IMR-90 (cell line): ENCODE measurements at regions not wholly inside any gene's neighbourhood (a gene's known extent, or its start where the extent isn't known, plus 50 kb on each side); places are given as distances from the start of the nearest gene placed in this dataset.

Experiments used
- ATAC-seq: fragments of 200-7000 bp; cut with Tn5 transposase; 2 replicates; pipeline ENCODE4 v1.9.1; 2020; ENCODE audit warnings: low read depth, mild to moderate bottlenecking, moderate library complexity
- BruUV-seq: library from RNA; stranded (reverse); fragments of 400-500 nt; replicated peaks from 2 replicates; lab custom pipeline; 2021; lab: Mats Ljungman, UMichigan
- CTCF ChIA-PET: fragments of 300-600 bp; formaldehyde crosslinking; extraction: SDS; loops from one replicate; lab custom pipeline; 2021; ENCODE audit warnings: antibody characterized with exemption; lab: Yijun Ruan, JAX
- POLR2A ChIA-PET: fragments of 300-600 bp; sonication (Branson Sonifier 250); formaldehyde crosslinking; loops from one replicate; lab custom pipeline; 2022; ENCODE audit warnings: antibody characterized with exemption; ENCODE audit not compliant: unreplicated experiment; lab: Charles Lee
- DNase-seq: peaks from one replicate; pipeline ENCODE4 v3.0.0; 2013
- H2AFZ ChIP-seq: replicated peaks from 2 replicates; pipeline ENCODE3; 2013; ENCODE audit warnings: low read length, mild to moderate bottlenecking; ENCODE audit not compliant: poor library complexity
- H2AK5ac ChIP-seq: 2 replicates; pipeline ENCODE4 v1.6.1; 2013; ENCODE audit warnings: low read depth, low read length, inconsistent platforms
- H2AK9ac ChIP-seq: replicated peaks from 2 replicates; pipeline ENCODE3; 2013; ENCODE audit warnings: mild to moderate bottlenecking, low read depth, low read length, moderate library complexity; ENCODE audit not compliant: poor library complexity
- H2BK120ac ChIP-seq: 2 replicates; pipeline ENCODE4 v1.6.1; 2013; ENCODE audit warnings: low read depth, low read length, inconsistent platforms
- H2BK15ac ChIP-seq: 3 replicates; pipeline ENCODE4 v1.6.1; 2013; ENCODE audit warnings: low read depth, low read length, inconsistent platforms
- H2BK20ac ChIP-seq: 2 replicates; pipeline ENCODE4 v1.6.1; 2013; ENCODE audit warnings: low read depth, mild to moderate bottlenecking, inconsistent platforms, low read length, moderate library complexity
- H2BK5ac ChIP-seq: 2 replicates; pipeline ENCODE4 v1.6.1; 2013; ENCODE audit warnings: mild to moderate bottlenecking, low read depth, low read length, inconsistent platforms; ENCODE audit not compliant: poor library complexity, severe bottlenecking
- H3K14ac ChIP-seq: replicated peaks from 2 replicates; pipeline ENCODE4 v1.6.1; 2013; ENCODE audit warnings: low read depth, low read length, inconsistent platforms
- H3K18ac ChIP-seq: 2 replicates; pipeline ENCODE4 v1.6.1; 2013; ENCODE audit warnings: low read depth, low read length, control low read depth
- H3K23ac ChIP-seq: 2 replicates; pipeline ENCODE4 v1.6.1; 2013; ENCODE audit warnings: low read depth, low read length, inconsistent platforms
- H3K27ac ChIP-seq: 2 replicates; pipeline ENCODE4 v1.5.1; 2013; ENCODE audit warnings: mild to moderate bottlenecking, control low read depth, low read length; ENCODE audit not compliant: insufficient read depth
- H3K27me3 ChIP-seq: 2 replicates; pipeline ENCODE4 v1.6.1; 2013; ENCODE audit warnings: low read length; ENCODE audit not compliant: control insufficient read depth, insufficient read depth
- H3K36me3 ChIP-seq: 2 replicates; pipeline ENCODE4 v1.6.1; 2013; ENCODE audit warnings: low read length, mixed read lengths; ENCODE audit not compliant: control insufficient read depth, insufficient read depth
- H3K4ac ChIP-seq: 2 replicates; pipeline ENCODE4 v1.6.1; 2013; ENCODE audit warnings: low read depth, low read length, inconsistent platforms
- H3K4me1 ChIP-seq: 2 replicates; pipeline ENCODE4 v1.6.1; 2013; ENCODE audit warnings: low read length, mixed read lengths; ENCODE audit not compliant: control insufficient read depth, insufficient read depth
- H3K4me2 ChIP-seq: 2 replicates; pipeline ENCODE4 v1.6.1; 2013; ENCODE audit warnings: low read depth, mild to moderate bottlenecking, control low read depth, low read length, moderate library complexity
- H3K4me3 ChIP-seq: 2 replicates; pipeline ENCODE4 v1.5.1; 2013; ENCODE audit warnings: low read depth, mild to moderate bottlenecking, control low read depth, low read length, moderate library complexity; ENCODE audit not compliant: insufficient read depth
- H3K56ac ChIP-seq: 2 replicates; pipeline ENCODE4 v1.6.1; 2013; ENCODE audit warnings: low read length, inconsistent platforms; ENCODE audit not compliant: insufficient read depth; ENCODE audit errors: extremely low read depth
- H3K79me1 ChIP-seq, 2 experiments: 2 replicates each; pipeline ENCODE4 v1.6.1; 2013; ENCODE audit warnings: low read length in 2 of 2, inconsistent platforms in 1 of 2, low read depth in 1 of 2
- H3K9ac ChIP-seq: 2 replicates; pipeline ENCODE4 v1.6.1; 2013; ENCODE audit warnings: low read depth, low read length, control low read depth
- H3K9me1 ChIP-seq: 2 replicates; pipeline ENCODE4 v1.6.1; 2013; ENCODE audit warnings: low read length, inconsistent platforms; ENCODE audit not compliant: insufficient read depth
- H3K9me3 ChIP-seq: 2 replicates; pipeline ENCODE4 v1.6.1; 2013; ENCODE audit warnings: low read length; ENCODE audit not compliant: control insufficient read depth, insufficient read depth
- H4K20me1 ChIP-seq: 2 replicates; pipeline ENCODE4 v1.6.1; 2013; ENCODE audit warnings: low read length, inconsistent platforms; ENCODE audit not compliant: insufficient read depth
- H4K5ac ChIP-seq: 2 replicates; pipeline ENCODE4 v1.6.1; 2013; ENCODE audit warnings: mild to moderate bottlenecking, low read depth, low read length, control low read depth
- H4K8ac ChIP-seq, 2 experiments: 2 replicates each; pipeline ENCODE4 v1.6.1; 2013; ENCODE audit warnings: low read depth in 2 of 2, low read length in 2 of 2, control low read depth in 1 of 2, inconsistent platforms in 1 of 2
- H4K91ac ChIP-seq: 2 replicates; pipeline ENCODE4 v1.6.1; 2013; ENCODE audit warnings: low read depth, low read length, inconsistent platforms; ENCODE audit not compliant: insufficient read depth
- CHD1 ChIP-seq: IDR thresholded peaks from 2 replicates; pipeline ENCODE4 v1.6.1; 2012; ENCODE audit warnings: low read depth, low read length, improper control_type of control experiment
- NFE2L2 ChIP-seq: fragments of 150-350 bp; IDR thresholded peaks from 2 replicates; pipeline ENCODE4 v1.6.1; 2016; ENCODE audit warnings: low read depth, mild to moderate bottlenecking, low read length
- POLR2A ChIP-seq: IDR thresholded peaks from 2 replicates; pipeline ENCODE4 v1.6.1; 2012; ENCODE audit warnings: mild to moderate bottlenecking, low read depth, low read length
- WGBS, 2 experiments: methylation state at CpG; one replicate each; pipeline versions ENCODE4 v1.1.5 to v1.1.7; 2013; ENCODE audit warnings: missing lambda C conversion rate in 2 of 2; ENCODE audit not compliant: insufficient read length in 1 of 2; ENCODE audit errors: extremely low coverage in 2 of 2; 5-methylcytosine and 5-hydroxymethylcytosine counted together
- dilution Hi-C: fragments of 300-500 bp; cut with HindIII; formaldehyde crosslinking; loops from one replicate; pipeline ENCODE4 v1.14.3; 2018; ENCODE audit warnings: low sequenced_read_pairs; ENCODE audit not compliant: unreplicated experiment
- in situ Hi-C: fragments of 300-500 bp; cut with MboI; formaldehyde crosslinking; loops from 3 replicates; pipeline ENCODE4 v1.14.3; 2019; ENCODE audit warnings: low sequenced_read_pairs, inconsistent platforms, mixed read lengths
- intact Hi-C: fragments of 100-400 bp; cut with micrococcal nuclease; formaldehyde crosslinking; loops from 2 replicates; pipeline ENCODE4 v1.10.0; 2022
- TF ChIP-seq, protein P1 (sequence below): conservative IDR thresholded peaks from 2 replicates; pipeline ENCODE4 v1.5.1; 2012; ENCODE audit warnings: mild to moderate bottlenecking, low read depth, low read length, improper control_type of control experiment
- TF ChIP-seq, protein P2 (sequence below): fragments of 150-350 bp; IDR thresholded peaks from 2 replicates; pipeline ENCODE4 v1.6.1; 2017; ENCODE audit warnings: mild to moderate bottlenecking, antibody characterized with exemption, low read length, low read depth

DNA sequence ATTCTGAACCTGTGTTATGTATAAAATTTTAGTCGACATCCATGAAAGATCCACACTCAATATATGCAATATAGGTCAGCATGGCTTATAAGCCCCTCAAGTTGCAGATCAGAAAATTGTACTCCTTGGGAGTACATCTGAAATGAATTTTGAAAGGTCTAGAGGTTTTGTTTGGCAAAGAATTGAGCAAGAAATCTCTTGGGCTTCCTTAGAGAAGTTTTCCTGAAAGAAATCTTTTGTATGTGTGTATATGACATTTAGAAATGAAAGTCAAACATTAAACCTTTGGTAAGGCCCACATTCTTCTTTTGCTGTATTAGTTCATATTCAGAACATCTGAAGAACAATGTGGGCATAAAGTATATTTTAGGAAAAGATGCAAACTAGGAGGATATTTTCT lies 1006.6 kb downstream of the NAALADL2 start:
- no peak overlapping the region for H3K23ac ChIP-seq

More for the DNA sequence above, 1006.6 kb downstream of the NAALADL2 start:
- no peak overlapping the region for H2AK5ac ChIP-seq
- no peak overlapping the region for H3K18ac ChIP-seq
- no peak overlapping the region for H2AK9ac ChIP-seq
- ATAC-seq (no peak), DNase-seq (no peak)
- H4K20me1 ChIP-seq, result no peaks in the 10 kb centered on the region
- H3K36me3 ChIP-seq, result no peaks in the 10 kb centered on the region
- no peak overlapping the region for H2BK15ac ChIP-seq
- no peaks in the 10 kb centered on the region for H3K9me1 ChIP-seq
- H4K91ac ChIP-seq, result no peak overlapping the region
- no peak overlapping the region for H3K14ac ChIP-seq
- no peak overlapping the region for H4K8ac ChIP-seq
- H3K9me3 ChIP-seq, result no peaks in the 10 kb centered on the region
- CTCF ChIA-PET, result no interaction called here
- in situ Hi-C loops (no loop called here), intact Hi-C loops (no loop called here), dilution Hi-C loops (no loop called here)
- POLR2A ChIA-PET, result no interaction called here
- no CpG with 5 or more reads among the region's 1 CpG for WGBS, 2 experiments
- H2BK120ac ChIP-seq, result no peak overlapping the region
- H3K9ac ChIP-seq, result no peak overlapping the region
- H3K27me3 ChIP-seq, result no peaks in the 10 kb centered on the region
- no peaks in the 10 kb centered on the region for H3K79me1 ChIP-seq
- H2BK20ac ChIP-seq, result no peak overlapping the region
- H3K4me2 ChIP-seq, result no peak overlapping the region
- H3K56ac ChIP-seq, result no peak overlapping the region
- no peaks in the 10 kb centered on the region for H3K4me1 ChIP-seq
- H2AFZ ChIP-seq, result no peak overlapping the region
- no peak overlapping the region for H3K4me3 ChIP-seq
- no peak for TF ChIP-seq CHD1
- no peak for TF ChIP-seq NFE2L2
- TF ChIP-seq, protein P1, sequence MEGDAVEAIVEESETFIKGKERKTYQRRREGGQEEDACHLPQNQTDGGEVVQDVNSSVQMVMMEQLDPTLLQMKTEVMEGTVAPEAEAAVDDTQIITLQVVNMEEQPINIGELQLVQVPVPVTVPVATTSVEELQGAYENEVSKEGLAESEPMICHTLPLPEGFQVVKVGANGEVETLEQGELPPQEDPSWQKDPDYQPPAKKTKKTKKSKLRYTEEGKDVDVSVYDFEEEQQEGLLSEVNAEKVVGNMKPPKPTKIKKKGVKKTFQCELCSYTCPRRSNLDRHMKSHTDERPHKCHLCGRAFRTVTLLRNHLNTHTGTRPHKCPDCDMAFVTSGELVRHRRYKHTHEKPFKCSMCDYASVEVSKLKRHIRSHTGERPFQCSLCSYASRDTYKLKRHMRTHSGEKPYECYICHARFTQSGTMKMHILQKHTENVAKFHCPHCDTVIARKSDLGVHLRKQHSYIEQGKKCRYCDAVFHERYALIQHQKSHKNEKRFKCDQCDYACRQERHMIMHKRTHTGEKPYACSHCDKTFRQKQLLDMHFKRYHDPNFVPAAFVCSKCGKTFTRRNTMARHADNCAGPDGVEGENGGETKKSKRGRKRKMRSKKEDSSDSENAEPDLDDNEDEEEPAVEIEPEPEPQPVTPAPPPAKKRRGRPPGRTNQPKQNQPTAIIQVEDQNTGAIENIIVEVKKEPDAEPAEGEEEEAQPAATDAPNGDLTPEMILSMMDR, result no peak
- TF ChIP-seq, protein P2, sequence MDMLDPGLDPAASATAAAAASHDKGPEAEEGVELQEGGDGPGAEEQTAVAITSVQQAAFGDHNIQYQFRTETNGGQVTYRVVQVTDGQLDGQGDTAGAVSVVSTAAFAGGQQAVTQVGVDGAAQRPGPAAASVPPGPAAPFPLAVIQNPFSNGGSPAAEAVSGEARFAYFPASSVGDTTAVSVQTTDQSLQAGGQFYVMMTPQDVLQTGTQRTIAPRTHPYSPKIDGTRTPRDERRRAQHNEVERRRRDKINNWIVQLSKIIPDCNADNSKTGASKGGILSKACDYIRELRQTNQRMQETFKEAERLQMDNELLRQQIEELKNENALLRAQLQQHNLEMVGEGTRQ, result no peak
- TF ChIP-seq POLR2A, result no peak
- H3K27ac ChIP-seq, result no peak overlapping the region
- no TSS peak for BruUV-seq
- no peak overlapping the region for H3K4ac ChIP-seq
- no peak overlapping the region for H2BK5ac ChIP-seq
- no peak overlapping the region for H4K5ac ChIP-seq
